H1 (cell line): ENCODE measurements at regions not wholly inside any gene's neighbourhood (a gene's known extent, or its start where the extent isn't known, plus 50 kb on each side); places are given as distances from the start of the nearest gene placed in this dataset.

Experiments
- BRCA1 ChIP-seq: IDR thresholded peaks from 2 replicates; pipeline ENCODE4 v1.6.1; 2012; ENCODE audit warnings: low read depth, low read length, improper control_type of control experiment
- EP300 ChIP-seq, 2 experiments: IDR thresholded peaks; 1 replicate in 1 of 2; 2 replicates in 1 of 2; pipeline ENCODE4 v1.6.1; 2011 to 2012; ENCODE audit warnings: low read depth in 2 of 2, low read length in 2 of 2, mild to moderate bottlenecking in 2 of 2, borderline replicate concordance in 1 of 2, inconsistent platforms in 1 of 2, moderate library complexity in 1 of 2
- FOSL1 ChIP-seq: IDR thresholded peaks from 2 replicates; pipeline ENCODE4 v1.6.1; 2011; ENCODE audit warnings: mild to moderate bottlenecking, low read depth, low read length, moderate library complexity; ENCODE audit not compliant: insufficient read depth
- GABPA ChIP-seq: IDR thresholded peaks from 2 replicates; pipeline ENCODE4 v1.6.1; 2011; ENCODE audit warnings: mild to moderate bottlenecking, low read length, moderate library complexity, borderline replicate concordance; ENCODE audit not compliant: insufficient read depth
- RNF2 ChIP-seq: fragments of 200-900, 300-1000 bp; sonication (generic); IDR thresholded peaks from 2 replicates; pipeline ENCODE4 v1.7.1; 2016; ENCODE audit warnings: borderline replicate concordance, low read depth, mild to moderate bottlenecking, antibody characterized with exemption, low read length; ENCODE audit not compliant: poor library complexity, severe bottlenecking; ENCODE audit errors: missing control alignments
- TBP ChIP-seq: IDR thresholded peaks from 2 replicates; pipeline ENCODE4 v1.6.1; 2011; ENCODE audit warnings: low read depth, low read length, improper control_type of control experiment
- TF ChIP-seq, protein P1 (sequence below), 3 experiments: IDR thresholded peaks; 1 replicate in 2 of 3; 2 replicates in 1 of 3; pipeline versions ENCODE4 v1.5.1 to v1.6.1; 2011; ENCODE audit warnings: low read length in 3 of 3, mild to moderate bottlenecking in 3 of 3, inconsistent platforms in 2 of 3, low read depth in 1 of 3, moderate library complexity in 1 of 3; ENCODE audit not compliant: insufficient read depth in 1 of 3; ENCODE audit errors: control extremely low read depth in 1 of 3

GRCh38 chrX:122788216-122788615 lies 395.9 kb upstream of the GRIA3 start:
- TF ChIP-seq TBP: no peak
- no peak for TF ChIP-seq FOSL1
- no peak for TF ChIP-seq BRCA1
- no peak for TF ChIP-seq GABPA
- TF ChIP-seq, protein P1, sequence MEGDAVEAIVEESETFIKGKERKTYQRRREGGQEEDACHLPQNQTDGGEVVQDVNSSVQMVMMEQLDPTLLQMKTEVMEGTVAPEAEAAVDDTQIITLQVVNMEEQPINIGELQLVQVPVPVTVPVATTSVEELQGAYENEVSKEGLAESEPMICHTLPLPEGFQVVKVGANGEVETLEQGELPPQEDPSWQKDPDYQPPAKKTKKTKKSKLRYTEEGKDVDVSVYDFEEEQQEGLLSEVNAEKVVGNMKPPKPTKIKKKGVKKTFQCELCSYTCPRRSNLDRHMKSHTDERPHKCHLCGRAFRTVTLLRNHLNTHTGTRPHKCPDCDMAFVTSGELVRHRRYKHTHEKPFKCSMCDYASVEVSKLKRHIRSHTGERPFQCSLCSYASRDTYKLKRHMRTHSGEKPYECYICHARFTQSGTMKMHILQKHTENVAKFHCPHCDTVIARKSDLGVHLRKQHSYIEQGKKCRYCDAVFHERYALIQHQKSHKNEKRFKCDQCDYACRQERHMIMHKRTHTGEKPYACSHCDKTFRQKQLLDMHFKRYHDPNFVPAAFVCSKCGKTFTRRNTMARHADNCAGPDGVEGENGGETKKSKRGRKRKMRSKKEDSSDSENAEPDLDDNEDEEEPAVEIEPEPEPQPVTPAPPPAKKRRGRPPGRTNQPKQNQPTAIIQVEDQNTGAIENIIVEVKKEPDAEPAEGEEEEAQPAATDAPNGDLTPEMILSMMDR (IDR thresholded peaks at IDR 0.05; ENCODE audit: control extremely low read depth in 1 of 3, insufficient read depth in 1 of 3, low read depth in 1 of 3, low read length in 3 of 3): no peak
- TF ChIP-seq RNF2: no peak
- TF ChIP-seq EP300 (IDR thresholded peaks at IDR 0.05; ENCODE audit: borderline replicate concordance in 1 of 2, low read depth in 2 of 2, low read length in 2 of 2): no peak
